ENCODE measurements at regions not wholly inside any gene's neighbourhood (a gene's known extent, or its start where the extent isn't known, plus 50 kb on each side); places are given as distances from the start of the nearest gene placed in this dataset.

GRCh38 chr3:177824841-177825240 is 627.6 kb upstream of the TBL1XR1 start:
- peaks cover 9% of the 10 kb centered on the region for H3K4me1 Mint-ChIP-seq
- H3K27me3 Mint-ChIP-seq: no peaks in the 10 kb centered on the region
- CTCF ChIA-PET: no interaction called here
- Histone ChIP-seq H3K9ac (ENCODE audit: low read length) (no peak overlapping the region), H3K9me3 (ENCODE audit: control extremely low read depth in 1 of 3, control insufficient read depth in 2 of 3, insufficient read depth in 1 of 3, low read length in 2 of 3) (no peaks in the 10 kb centered on the region), H3K27me3 (replicated peaks in 1 of 4; ENCODE audit: control extremely low read depth in 1 of 4, control insufficient read depth in 3 of 4, insufficient read depth in 4 of 4, low read length in 3 of 4) (no peaks in the 10 kb centered on the region), H3K4me1 (ENCODE audit: control insufficient read depth in 2 of 2, insufficient read depth in 2 of 2, low read length in 2 of 2) (peaks cover 10 to 14% of the 10 kb centered on the region in 2 donors), H3K36me3 (replicated peaks in 1 of 2; ENCODE audit: control extremely low read depth in 1 of 2, control insufficient read depth in 1 of 2, extremely low read depth in 1 of 2, insufficient read depth in 2 of 2, low read length in 1 of 2) (no peaks in the 10 kb centered on the region), H3K4me2 (replicated peaks; ENCODE audit: low read depth, low read length, poor library complexity, severe bottlenecking) (no peak overlapping the region), H2AFZ (ENCODE audit: insufficient read depth, low read depth, low read length, poor library complexity, severe bottlenecking) (no peak overlapping the region), H3K27ac (ENCODE audit: low read length in 2 of 2) (no peak overlapping the region), H3K79me2 (ENCODE audit: control insufficient read depth, insufficient read depth, low read length) (no peaks in the 10 kb centered on the region), H3K4me3 (ENCODE audit: control extremely low read depth in 1 of 5, extremely low read depth in 1 of 5, insufficient read depth in 1 of 5, low read depth in 2 of 5, low read length in 4 of 5) (no peak overlapping the region), H4K20me1 (ENCODE audit: control insufficient read depth, insufficient read depth, low read length, poor library complexity, severe bottlenecking) (no peaks in the 10 kb centered on the region)
- ATAC-seq (ENCODE audit: low read depth): no peak
- no peak overlapping the region for H3K4me3 Mint-ChIP-seq
- H3K9me3 Mint-ChIP-seq (ENCODE audit: insufficient read depth): no peaks in the 10 kb centered on the region
- no peak for DNase-seq
- intact Hi-C loops (cut with micrococcal nuclease): no loop called here
- POLR2A ChIA-PET: no interaction called here
- no CpG with 5 or more reads among the region's 4 CpGs for WGBS (ENCODE audit: insufficient coverage)
- TF ChIP-seq EZH2 (IDR thresholded peaks at IDR 0.05; ENCODE audit: borderline replicate concordance, insufficient read depth, low read depth, low read length, poor library complexity, severe bottlenecking): no peak
- TF ChIP-seq CTCF (IDR thresholded peaks at IDR 0.05): no peak
- H3K27ac Mint-ChIP-seq: no peak overlapping the region

GRCh38 chr3:177826253-177826652 is 629.0 kb upstream of the TBL1XR1 start:
- Mint-ChIP-seq H3K27ac (no peak overlapping the region), H3K27me3 (no peaks in the 10 kb centered on the region), H3K4me1 (no peaks in the 10 kb centered on the region), H3K4me3 (no peak overlapping the region), H3K9me3 (ENCODE audit: insufficient read depth) (no peaks in the 10 kb centered on the region)
- peaks cover 3% of the 10 kb centered on the region in 2 donors for H3K4me1 ChIP-seq (ENCODE audit: control insufficient read depth in 2 of 2, insufficient read depth in 2 of 2, low read length in 2 of 2)
- no peak for TF ChIP-seq EZH2 (IDR thresholded peaks at IDR 0.05; ENCODE audit: borderline replicate concordance, insufficient read depth, low read depth, low read length, poor library complexity, severe bottlenecking)
- TF ChIP-seq CTCF (IDR thresholded peaks at IDR 0.05): no peak
- no peaks in the 10 kb centered on the region for H3K9me3 ChIP-seq (ENCODE audit: control extremely low read depth in 1 of 3, control insufficient read depth in 2 of 3, insufficient read depth in 1 of 3, low read length in 2 of 3)
- H3K36me3 ChIP-seq (replicated peaks in 1 of 2; ENCODE audit: control extremely low read depth in 1 of 2, control insufficient read depth in 1 of 2, extremely low read depth in 1 of 2, insufficient read depth in 2 of 2, low read length in 1 of 2): no peaks in the 10 kb centered on the region
- H2AFZ ChIP-seq (ENCODE audit: insufficient read depth, low read depth, low read length, poor library complexity, severe bottlenecking): no peak overlapping the region
- intact Hi-C loops (cut with micrococcal nuclease): no loop called here
- CTCF ChIA-PET: no interaction called here
- H3K79me2 ChIP-seq (ENCODE audit: control insufficient read depth, insufficient read depth, low read length): no peaks in the 10 kb centered on the region
- POLR2A ChIA-PET: no interaction called here
- over 99% methylated on average over 10 of the region's 10 CpGs for WGBS (ENCODE audit: insufficient coverage)
- H3K4me3 ChIP-seq (ENCODE audit: control extremely low read depth in 1 of 5, extremely low read depth in 1 of 5, insufficient read depth in 1 of 5, low read depth in 2 of 5, low read length in 4 of 5): no peak overlapping the region
- no peak overlapping the region for H3K4me2 ChIP-seq (replicated peaks; ENCODE audit: low read depth, low read length, poor library complexity, severe bottlenecking)
- DNase-seq (no peak), ATAC-seq (ENCODE audit: low read depth) (no peak)
- no peaks in the 10 kb centered on the region for H4K20me1 ChIP-seq (ENCODE audit: control insufficient read depth, insufficient read depth, low read length, poor library complexity, severe bottlenecking)
- no peak overlapping the region for H3K27ac ChIP-seq (ENCODE audit: low read length in 2 of 2)
- H3K27me3 ChIP-seq (replicated peaks in 1 of 4; ENCODE audit: control extremely low read depth in 1 of 4, control insufficient read depth in 3 of 4, insufficient read depth in 4 of 4, low read length in 3 of 4): no peaks in the 10 kb centered on the region
- no peak overlapping the region for H3K9ac ChIP-seq (ENCODE audit: low read length)
